GM12872 (cell line): ENCODE measurements at regions not wholly inside any gene's neighbourhood (a gene's known extent, or its start where the extent isn't known, plus 50 kb on each side); places are given as distances from the start of the nearest gene placed in this dataset.

Experiments used
- TF ChIP-seq, protein P1 (sequence below): IDR thresholded peaks from 3 replicates; pipeline ENCODE4 v1.5.1; 2011; ENCODE audit warnings: low read depth, mild to moderate bottlenecking, low read length, moderate library complexity; ENCODE audit not compliant: insufficient read depth

DNA sequence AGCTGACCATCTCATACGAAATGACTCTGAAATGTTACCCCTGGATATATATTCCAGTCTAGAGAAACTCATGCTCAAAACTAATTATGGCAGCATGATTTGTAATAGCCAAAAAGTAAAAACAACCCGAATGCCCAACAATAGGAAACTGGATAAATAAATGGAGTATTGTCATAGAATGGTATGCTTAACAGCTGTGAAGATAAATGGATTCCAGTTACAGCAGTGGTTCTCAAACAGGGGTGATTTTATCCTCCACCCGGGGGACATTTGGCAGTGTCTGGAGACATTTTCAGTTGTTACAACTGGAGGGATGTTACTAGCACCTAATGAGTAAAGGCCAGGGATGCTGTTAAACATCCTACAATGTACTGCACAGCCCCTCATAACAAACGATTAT, 52.3 kb upstream of the PIAS1 start:
- TF ChIP-seq, protein P1, sequence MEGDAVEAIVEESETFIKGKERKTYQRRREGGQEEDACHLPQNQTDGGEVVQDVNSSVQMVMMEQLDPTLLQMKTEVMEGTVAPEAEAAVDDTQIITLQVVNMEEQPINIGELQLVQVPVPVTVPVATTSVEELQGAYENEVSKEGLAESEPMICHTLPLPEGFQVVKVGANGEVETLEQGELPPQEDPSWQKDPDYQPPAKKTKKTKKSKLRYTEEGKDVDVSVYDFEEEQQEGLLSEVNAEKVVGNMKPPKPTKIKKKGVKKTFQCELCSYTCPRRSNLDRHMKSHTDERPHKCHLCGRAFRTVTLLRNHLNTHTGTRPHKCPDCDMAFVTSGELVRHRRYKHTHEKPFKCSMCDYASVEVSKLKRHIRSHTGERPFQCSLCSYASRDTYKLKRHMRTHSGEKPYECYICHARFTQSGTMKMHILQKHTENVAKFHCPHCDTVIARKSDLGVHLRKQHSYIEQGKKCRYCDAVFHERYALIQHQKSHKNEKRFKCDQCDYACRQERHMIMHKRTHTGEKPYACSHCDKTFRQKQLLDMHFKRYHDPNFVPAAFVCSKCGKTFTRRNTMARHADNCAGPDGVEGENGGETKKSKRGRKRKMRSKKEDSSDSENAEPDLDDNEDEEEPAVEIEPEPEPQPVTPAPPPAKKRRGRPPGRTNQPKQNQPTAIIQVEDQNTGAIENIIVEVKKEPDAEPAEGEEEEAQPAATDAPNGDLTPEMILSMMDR, result no peak

DNA sequence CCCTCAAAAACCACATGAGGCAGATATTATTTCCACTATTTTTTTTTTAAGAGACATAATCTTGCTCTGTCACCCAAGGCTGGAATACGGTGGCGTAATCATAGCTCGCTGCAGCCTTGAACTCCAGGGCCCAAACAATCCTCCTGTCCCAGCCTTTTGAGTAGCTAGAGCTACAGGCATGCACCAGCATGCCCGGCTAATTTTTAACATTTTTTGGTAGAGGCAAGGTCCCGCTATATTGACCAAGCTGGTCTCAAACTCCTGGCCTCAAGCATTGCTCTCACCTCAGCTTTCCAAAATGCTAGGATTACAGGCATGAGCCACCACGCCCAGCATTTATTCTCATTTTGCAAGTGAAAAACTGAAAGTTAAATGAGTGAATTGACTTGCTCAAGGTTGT, 50.8 kb upstream of the PIAS1 start:
- TF ChIP-seq, protein P1, result no peak
